GM18867 (cell line): ENCODE measurements at regions not wholly inside any gene's neighbourhood (a gene's known extent, or its start where the extent isn't known, plus 50 kb on each side); places are given as distances from the start of the nearest gene placed in this dataset.
"Not testable (repeated sequence)": the region's sequence is repeated elsewhere in the genome, so short reads cannot be mapped to it uniquely, and the experiment has no call there.

Experiments used
- ATAC-seq: cut with Tn5 transposase; IDR thresholded peaks from one replicate; pipeline ENCODE4 v1.9.1; 2021; ENCODE audit warnings: mild to moderate bottlenecking, moderate library complexity; ENCODE audit not compliant: unreplicated experiment

DNA sequence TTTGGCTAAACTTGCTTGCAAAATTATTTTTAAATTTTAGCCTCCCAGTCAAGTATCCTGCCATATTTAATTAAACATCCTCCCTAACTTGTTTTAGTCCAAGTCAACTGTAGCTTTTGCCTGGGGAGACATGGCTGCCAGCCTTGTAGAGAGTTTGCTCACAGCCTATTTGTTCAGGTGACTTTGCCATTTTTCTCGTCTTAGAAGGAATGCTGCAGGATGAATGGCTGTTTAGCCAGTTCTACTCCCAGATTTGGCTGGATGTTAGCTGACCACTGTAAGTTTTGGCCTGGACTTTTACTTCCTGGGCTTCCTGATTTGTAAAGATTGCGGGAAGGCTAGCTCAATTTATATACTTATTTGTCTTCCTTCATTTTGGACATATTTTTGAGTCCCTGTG, 236.4 kb upstream of the SGO1 start:
- no peak for ATAC-seq

- no peak for ATAC-seq
Measured at GRCh38 chr3:20417388-20418108, 231.5 kb upstream of the SGO1 start.

DNA sequence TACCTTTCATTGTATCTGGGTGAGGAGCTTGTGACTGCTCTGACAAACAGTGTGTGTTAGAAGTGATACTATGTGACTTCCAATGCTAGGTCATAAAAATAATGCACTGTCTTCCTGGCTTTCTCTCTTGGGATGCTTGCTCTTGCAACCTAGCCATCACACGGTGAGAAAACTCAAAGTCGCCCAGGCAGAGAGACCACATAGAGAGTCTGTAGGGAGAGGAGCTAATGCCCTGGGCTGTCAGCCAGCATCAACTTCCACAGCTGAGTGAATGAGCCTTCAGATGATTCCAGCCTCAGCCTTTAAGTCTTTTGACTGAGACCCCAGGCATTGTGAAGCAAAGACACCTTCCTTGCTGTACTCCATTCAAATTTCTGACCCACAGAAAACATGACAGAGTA, 220.6 kb upstream of the SGO1 start:
- no peak for ATAC-seq

DNA sequence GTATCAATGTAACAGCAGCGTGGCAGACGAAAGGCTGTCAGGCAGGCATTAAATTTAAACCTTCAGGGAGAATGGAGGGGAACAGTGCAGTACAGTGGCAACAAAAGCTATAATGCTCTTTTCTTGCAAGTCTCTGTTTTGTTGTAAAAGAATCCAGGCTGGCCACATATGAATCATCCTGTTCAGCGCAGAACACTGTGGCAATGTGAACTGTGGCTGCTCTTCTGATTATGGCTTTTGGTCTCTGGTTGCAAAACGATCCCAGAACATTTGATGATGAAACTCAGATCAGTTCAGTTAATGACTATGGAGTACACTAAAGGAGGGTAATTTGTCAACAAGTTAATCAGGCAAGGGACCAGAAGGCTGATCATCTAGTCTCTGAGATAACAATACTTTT, 219.7 kb upstream of the SGO1 start:
- ATAC-seq: no peak

GRCh38 chr3:20405231-20405630, 219.2 kb upstream of the SGO1 start:
- no peak for ATAC-seq

DNA sequence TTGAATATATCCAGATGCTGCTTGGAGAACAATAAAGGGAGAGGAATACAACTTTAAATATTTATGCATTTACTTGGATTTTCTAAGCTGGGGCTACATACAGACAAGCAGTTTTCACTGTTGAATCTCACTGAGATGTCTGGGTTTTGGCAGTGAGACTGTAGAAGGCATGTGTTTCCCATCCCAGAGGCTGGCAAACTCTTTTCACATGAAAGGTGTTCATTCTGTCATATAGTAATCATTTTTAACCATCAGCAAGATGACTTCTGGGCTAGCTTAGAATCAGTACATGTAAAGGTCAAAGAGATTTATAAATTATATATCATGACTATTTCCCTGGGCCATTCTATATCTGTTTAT, 218.7 kb upstream of the SGO1 start:
- no peak for ATAC-seq

GRCh38 chr3:20403986-20404740, 218.2 kb upstream of the SGO1 start:
- no peak for ATAC-seq

GRCh38 chr3:20401253-20401652, 215.2 kb upstream of the SGO1 start:
- ATAC-seq: no peak

DNA sequence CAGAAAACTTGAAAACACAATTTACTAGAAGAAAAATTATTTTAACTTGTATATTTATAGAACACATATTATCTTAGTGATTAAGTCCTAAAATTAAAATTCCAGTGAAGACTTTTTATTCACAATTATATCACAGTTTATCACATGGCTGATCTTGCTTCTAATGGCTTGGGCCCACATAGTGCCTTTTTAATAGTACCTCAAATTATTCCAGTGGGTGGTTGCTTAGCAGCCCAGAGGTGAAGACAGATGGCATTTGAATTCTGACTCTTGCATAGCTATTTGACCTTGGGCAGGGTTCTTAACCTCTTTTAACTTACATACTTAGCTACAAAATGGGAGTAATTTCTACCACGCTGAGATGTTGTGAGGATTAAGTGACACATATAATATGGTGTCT, 214.7 kb upstream of the SGO1 start:
- ATAC-seq: no peak

- no peak for ATAC-seq
Measured at GRCh38 chr3:20400281-20400680, 214.3 kb upstream of the SGO1 start.

DNA sequence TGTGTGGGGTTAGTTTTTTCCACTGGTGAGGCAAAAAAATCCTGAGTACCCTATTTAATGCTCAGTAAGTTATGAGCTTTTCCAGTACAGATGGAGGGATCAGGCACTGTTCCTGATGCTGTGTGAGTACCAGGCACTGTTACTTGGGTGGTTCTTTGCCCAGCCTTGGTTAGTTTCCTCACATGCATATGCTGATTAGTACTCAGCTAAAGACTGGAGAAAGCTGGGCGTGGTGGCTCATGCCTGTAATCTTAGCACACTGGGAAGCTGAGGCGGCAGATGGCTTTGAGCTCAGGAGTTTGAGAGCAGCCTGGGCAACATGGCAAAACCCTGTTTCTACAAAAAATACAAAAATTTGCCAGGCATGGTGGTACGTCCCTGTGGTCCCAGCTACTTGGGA, 210.3 kb upstream of the SGO1 start:
- no peak for ATAC-seq

- ATAC-seq: no peak
Measured at GRCh38 chr3:20395692-20396091, 209.7 kb upstream of the SGO1 start.

GRCh38 chr3:20394243-20394642, 208.2 kb upstream of the SGO1 start:
- ATAC-seq: no peak

DNA sequence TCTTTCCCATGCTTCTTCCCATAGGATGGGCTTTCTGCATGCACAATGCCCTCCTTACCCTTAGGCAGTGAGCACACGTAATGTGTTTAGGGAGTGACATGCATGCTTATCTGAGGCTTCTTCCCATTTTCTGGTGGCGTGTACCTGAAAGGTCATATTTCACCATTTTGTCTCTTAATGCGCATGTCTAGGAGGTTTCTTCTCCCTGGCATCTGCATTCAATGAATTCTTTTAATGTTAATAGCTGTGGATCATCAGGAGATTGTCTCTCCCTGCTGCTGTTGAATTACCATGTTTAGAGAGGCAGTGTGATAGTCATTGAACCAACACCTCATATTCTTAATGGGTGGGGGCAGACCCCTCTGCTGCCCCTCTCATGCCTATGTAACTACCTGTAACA, 205.6 kb upstream of the SGO1 start:
- no peak for ATAC-seq

- no peak for ATAC-seq
Measured at GRCh38 chr3:20388971-20389370, 203.0 kb upstream of the SGO1 start.

GRCh38 chr3:20380295-20380694, 194.3 kb upstream of the SGO1 start:
- ATAC-seq: no peak

DNA sequence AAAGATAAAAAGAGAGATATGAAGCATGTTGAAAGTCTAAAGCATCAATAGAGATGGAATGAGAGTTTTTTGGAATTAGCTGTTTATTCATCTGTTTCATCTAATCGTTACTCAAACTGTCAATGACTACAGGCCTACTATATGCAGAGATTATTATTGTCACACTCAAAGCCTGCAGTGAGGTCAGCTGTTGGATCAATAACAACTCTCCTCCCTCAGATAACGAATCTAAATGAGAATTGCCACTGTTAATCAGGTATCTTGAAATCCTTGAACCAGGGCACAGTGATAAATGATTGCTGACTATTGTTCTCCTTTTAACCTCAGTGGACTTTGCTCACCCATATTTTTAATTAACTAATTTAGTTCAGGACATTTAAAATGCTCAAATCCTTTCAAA, 192.3 kb upstream of the SGO1 start:
- ATAC-seq: no peak

DNA sequence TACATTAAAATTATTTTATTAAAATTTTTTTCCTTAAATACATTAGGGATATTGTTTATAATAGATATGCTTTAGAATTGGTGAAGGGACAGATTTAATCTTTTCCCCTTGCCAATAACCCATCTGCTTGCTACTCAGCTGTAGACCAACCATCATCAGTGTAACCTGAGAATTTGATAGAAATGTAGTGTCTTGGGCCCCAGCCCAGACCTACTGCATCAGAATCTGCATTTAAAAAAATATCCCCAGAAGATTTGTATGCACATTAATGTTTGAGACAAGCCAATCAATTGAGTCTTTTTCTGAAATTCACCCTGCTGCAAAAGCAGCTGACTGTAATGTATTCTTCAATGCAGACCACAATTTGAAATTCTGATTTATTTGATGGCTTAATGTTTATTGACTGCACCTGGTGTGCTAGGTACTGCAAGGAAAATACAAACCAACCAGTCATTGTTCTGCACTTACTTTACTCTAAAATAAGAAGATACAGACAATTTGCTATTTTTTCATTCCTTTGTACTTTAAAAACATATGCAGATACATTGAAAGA, 190.7 kb upstream of the SGO1 start:
- no peak for ATAC-seq

- no peak for ATAC-seq
Measured at GRCh38 chr3:20375302-20375701, 189.3 kb upstream of the SGO1 start.

- ATAC-seq: not testable (repeated sequence)
Measured at GRCh38 chr3:20370273-20371063, 184.5 kb upstream of the SGO1 start.

GRCh38 chr3:20361000-20361399, 175.0 kb upstream of the SGO1 start:
- no peak for ATAC-seq

GRCh38 chr3:20353286-20353685, 167.3 kb upstream of the SGO1 start:
- no peak for ATAC-seq
